ENCODE measurements at regions not wholly inside any gene's neighbourhood (a gene's known extent, or its start where the extent isn't known, plus 50 kb on each side); places are given as distances from the start of the nearest gene placed in this dataset.

- Histone ChIP-seq H3K27ac (ENCODE audit: low read length) (no peak overlapping the region), H3K4me3 (ENCODE audit: low read length) (no peak overlapping the region), H3K9ac (ENCODE audit: low read length) (no peak overlapping the region), H3K4me1 (ENCODE audit: low read length) (no peaks in the 10 kb centered on the region), H3K36me3 (ENCODE audit: insufficient read depth, low read length) (no peaks in the 10 kb centered on the region), H2AFZ (ENCODE audit: low read length) (no peak overlapping the region), H4K20me1 (ENCODE audit: insufficient read depth, low read depth, low read length) (no peaks in the 10 kb centered on the region), H3K4me2 (ENCODE audit: low read depth, low read length, poor library complexity, severe bottlenecking) (no peak overlapping the region), H3K9me3 (ENCODE audit: low read length) (no peaks in the 10 kb centered on the region), H3K27me3 (ENCODE audit: low read length) (no peaks in the 10 kb centered on the region), H3K9me2 (replicated peaks; ENCODE audit: insufficient read depth, low read length) (no peaks in the 10 kb centered on the region; the same call in 1 of the 2 replicates), H3K79me2 (ENCODE audit: low read length) (no peaks in the 10 kb centered on the region)
- DNase-seq, result no peak
Observed at GRCh38 chr2:226478109-226478809, 321.4 kb downstream of the IRS1 start.

DNA sequence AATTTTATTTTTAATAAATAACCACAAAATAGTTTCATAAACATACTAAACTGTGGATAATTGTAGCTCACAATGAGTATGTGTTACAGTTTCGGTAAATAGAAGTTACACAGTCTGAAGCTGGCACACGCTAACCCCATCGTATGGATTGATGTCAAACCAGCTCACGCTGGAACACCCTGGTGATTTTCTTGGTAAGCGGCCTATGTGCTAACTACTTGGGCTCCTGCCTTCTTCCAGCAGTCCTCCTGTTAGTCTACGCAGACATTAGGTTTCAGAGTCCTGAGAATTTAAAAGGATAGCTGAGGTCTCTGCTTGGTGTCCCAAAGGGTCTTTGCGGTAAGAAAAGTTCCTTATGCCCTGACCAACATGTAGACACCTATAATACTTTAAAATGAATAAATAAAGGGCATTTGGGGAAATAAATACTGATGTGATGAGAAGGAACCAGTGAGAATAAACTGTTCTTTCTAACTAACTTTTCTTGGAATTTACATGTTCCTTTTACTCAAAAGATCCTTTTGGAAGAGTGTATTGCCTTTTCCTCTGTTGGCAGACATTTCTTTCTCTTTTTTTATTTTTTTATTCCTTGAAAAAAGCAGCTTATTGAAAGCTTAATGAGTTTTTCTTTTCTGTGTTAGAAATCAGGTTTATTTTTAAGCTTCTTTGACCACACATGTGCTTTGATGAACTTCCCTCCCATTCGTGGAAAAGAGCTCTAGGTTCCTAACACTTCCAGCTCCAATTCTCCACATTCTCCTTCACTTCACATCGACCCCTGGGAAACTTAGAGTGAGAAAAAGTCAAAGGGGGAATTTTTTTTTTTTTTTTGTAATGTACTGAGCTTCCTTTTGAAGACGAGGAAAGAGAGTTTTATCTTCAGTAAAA, 322.2 kb downstream of the IRS1 start:
- H3K9ac ChIP-seq (ENCODE audit: low read length), result no peak overlapping the region
- H3K4me3 ChIP-seq (ENCODE audit: low read length), result no peak overlapping the region
- no peaks in the 10 kb centered on the region for H3K27me3 ChIP-seq (ENCODE audit: low read length)
- H3K27ac ChIP-seq (ENCODE audit: low read length), result no peak overlapping the region
- no peaks in the 10 kb centered on the region for H3K79me2 ChIP-seq (ENCODE audit: low read length)
- H2AFZ ChIP-seq (ENCODE audit: low read length), result no peak overlapping the region
- H3K4me1 ChIP-seq (ENCODE audit: low read length), result no peaks in the 10 kb centered on the region
- H3K9me3 ChIP-seq (ENCODE audit: low read length), result no peaks in the 10 kb centered on the region
- no peaks in the 10 kb centered on the region for H3K36me3 ChIP-seq (ENCODE audit: insufficient read depth, low read length)
- no peak for DNase-seq
- no peaks in the 10 kb centered on the region for H4K20me1 ChIP-seq (ENCODE audit: insufficient read depth, low read depth, low read length)
- H3K4me2 ChIP-seq (ENCODE audit: low read depth, low read length, poor library complexity, severe bottlenecking), result no peak overlapping the region
- no peaks in the 10 kb centered on the region; the same call in 1 of the 2 replicates for H3K9me2 ChIP-seq (replicated peaks; ENCODE audit: insufficient read depth, low read length)

DNA sequence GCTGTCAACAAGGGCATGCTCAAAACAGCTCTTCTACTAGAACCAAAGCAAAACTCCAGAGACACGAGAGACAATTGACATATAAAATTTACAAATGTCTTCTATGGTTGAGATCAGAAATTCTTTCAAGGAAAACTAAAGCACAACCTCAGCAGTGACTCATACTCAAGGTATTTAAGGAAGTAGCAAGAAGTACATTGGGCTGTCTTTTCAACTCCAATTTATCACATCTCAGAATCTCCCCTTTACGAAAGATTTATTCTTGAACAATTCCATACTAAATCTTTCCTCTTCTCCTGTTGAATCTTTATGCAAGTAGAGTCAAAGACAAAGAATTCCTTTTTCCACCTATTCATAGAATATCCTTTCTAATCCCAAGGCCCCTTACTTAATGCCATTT, 324.0 kb downstream of the IRS1 start:
- Histone ChIP-seq H3K9me3 (ENCODE audit: low read length) (no peaks in the 10 kb centered on the region), H4K20me1 (ENCODE audit: insufficient read depth, low read depth, low read length) (no peaks in the 10 kb centered on the region), H3K4me2 (ENCODE audit: low read depth, low read length, poor library complexity, severe bottlenecking) (no peak overlapping the region), H3K27me3 (ENCODE audit: low read length) (no peaks in the 10 kb centered on the region), H3K4me1 (ENCODE audit: low read length) (no peaks in the 10 kb centered on the region), H3K9me2 (replicated peaks; ENCODE audit: insufficient read depth, low read length) (no peaks in the 10 kb centered on the region; the same call in 1 of the 2 replicates), H3K4me3 (ENCODE audit: low read length) (no peak overlapping the region), H2AFZ (ENCODE audit: low read length) (no peak overlapping the region), H3K36me3 (ENCODE audit: insufficient read depth, low read length) (no peaks in the 10 kb centered on the region), H3K27ac (ENCODE audit: low read length) (no peak overlapping the region), H3K79me2 (ENCODE audit: low read length) (no peaks in the 10 kb centered on the region), H3K9ac (ENCODE audit: low read length) (no peak overlapping the region)
- no peak for DNase-seq

DNA sequence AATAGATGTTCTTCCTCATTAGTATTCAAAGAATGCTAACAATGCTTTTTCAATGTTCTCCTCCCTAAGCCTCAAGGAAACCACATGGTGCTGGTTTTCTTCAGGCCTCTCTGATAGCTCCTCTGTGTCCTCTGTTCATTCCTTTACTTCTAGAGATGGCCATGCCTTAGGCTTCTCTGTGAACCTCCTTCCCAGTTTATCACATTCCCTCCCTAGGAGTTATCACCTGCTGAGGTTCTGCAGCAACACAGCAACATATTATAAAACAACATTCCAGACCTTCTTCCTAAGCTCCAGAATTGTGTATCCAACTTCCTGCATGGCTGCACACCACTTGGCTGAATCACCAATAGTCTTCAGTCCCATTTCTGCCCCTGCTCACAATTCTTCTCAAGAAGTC, 325.5 kb downstream of the IRS1 start:
- Histone ChIP-seq H2AFZ (ENCODE audit: low read length) (no peak overlapping the region), H3K9me2 (replicated peaks; ENCODE audit: insufficient read depth, low read length) (no peaks in the 10 kb centered on the region; the same call in 1 of the 2 replicates), H3K9ac (ENCODE audit: low read length) (no peak overlapping the region), H3K79me2 (ENCODE audit: low read length) (no peaks in the 10 kb centered on the region), H3K27ac (ENCODE audit: low read length) (no peak overlapping the region), H3K4me1 (ENCODE audit: low read length) (no peaks in the 10 kb centered on the region), H3K9me3 (ENCODE audit: low read length) (no peaks in the 10 kb centered on the region), H3K4me2 (ENCODE audit: low read depth, low read length, poor library complexity, severe bottlenecking) (no peak overlapping the region), H3K36me3 (ENCODE audit: insufficient read depth, low read length) (no peaks in the 10 kb centered on the region), H3K4me3 (ENCODE audit: low read length) (no peak overlapping the region), H4K20me1 (ENCODE audit: insufficient read depth, low read depth, low read length) (no peaks in the 10 kb centered on the region), H3K27me3 (ENCODE audit: low read length) (no peaks in the 10 kb centered on the region)
- DNase-seq, result no peak

- H3K36me3 ChIP-seq (ENCODE audit: insufficient read depth, low read length), result no peaks in the 10 kb centered on the region
- H3K9me3 ChIP-seq (ENCODE audit: low read length), result no peaks in the 10 kb centered on the region
- H3K4me3 ChIP-seq (ENCODE audit: low read length), result no peak overlapping the region
- H3K9ac ChIP-seq (ENCODE audit: low read length), result no peak overlapping the region
- no peaks in the 10 kb centered on the region; the same call in 1 of the 2 replicates for H3K9me2 ChIP-seq (replicated peaks; ENCODE audit: insufficient read depth, low read length)
- no peaks in the 10 kb centered on the region for H3K79me2 ChIP-seq (ENCODE audit: low read length)
- H4K20me1 ChIP-seq (ENCODE audit: insufficient read depth, low read depth, low read length), result no peaks in the 10 kb centered on the region
- no peak overlapping the region for H2AFZ ChIP-seq (ENCODE audit: low read length)
- no peaks in the 10 kb centered on the region for H3K4me1 ChIP-seq (ENCODE audit: low read length)
- no peaks in the 10 kb centered on the region for H3K27me3 ChIP-seq (ENCODE audit: low read length)
- no peak overlapping the region for H3K27ac ChIP-seq (ENCODE audit: low read length)
- no peak for DNase-seq
- no peak overlapping the region for H3K4me2 ChIP-seq (ENCODE audit: low read depth, low read length, poor library complexity, severe bottlenecking)
Observed at GRCh38 chr2:226471987-226472470, 327.6 kb downstream of the IRS1 start.

DNA sequence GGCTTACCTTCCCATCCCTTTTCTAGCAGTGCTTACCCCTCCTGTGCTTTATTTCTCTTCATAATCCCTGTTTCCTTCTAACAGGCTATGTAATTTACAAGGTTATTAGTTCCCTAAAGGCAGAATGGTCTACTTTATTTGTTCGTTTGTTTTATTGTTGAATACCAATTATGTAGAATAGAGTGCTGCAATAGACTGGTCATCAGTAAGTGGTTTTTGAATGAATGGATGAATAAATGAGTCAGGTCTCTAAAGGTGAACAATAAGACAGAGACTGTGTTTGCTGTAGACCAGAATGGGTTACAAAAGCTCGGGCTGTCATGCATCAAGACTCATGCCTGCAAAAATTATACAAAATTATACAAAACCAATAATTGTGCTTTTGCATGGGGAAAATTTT, 332.0 kb downstream of the IRS1 start:
- no peak for DNase-seq
- H3K79me2 ChIP-seq (ENCODE audit: low read length), result no peaks in the 10 kb centered on the region
- no peaks in the 10 kb centered on the region for H3K9me2 ChIP-seq (replicated peaks; ENCODE audit: insufficient read depth, low read length)
- no peak overlapping the region for H3K4me3 ChIP-seq (ENCODE audit: low read length)
- no peaks in the 10 kb centered on the region for H4K20me1 ChIP-seq (ENCODE audit: insufficient read depth, low read depth, low read length)
- H2AFZ ChIP-seq (ENCODE audit: low read length), result no peak overlapping the region
- H3K27ac ChIP-seq (ENCODE audit: low read length), result no peak overlapping the region
- no peaks in the 10 kb centered on the region for H3K36me3 ChIP-seq (ENCODE audit: insufficient read depth, low read length)
- no peaks in the 10 kb centered on the region for H3K4me1 ChIP-seq (ENCODE audit: low read length)
- H3K4me2 ChIP-seq (ENCODE audit: low read depth, low read length, poor library complexity, severe bottlenecking), result no peak overlapping the region
- no peaks in the 10 kb centered on the region for H3K9me3 ChIP-seq (ENCODE audit: low read length)
- no peaks in the 10 kb centered on the region for H3K27me3 ChIP-seq (ENCODE audit: low read length)
- H3K9ac ChIP-seq (ENCODE audit: low read length), result no peak overlapping the region

DNA sequence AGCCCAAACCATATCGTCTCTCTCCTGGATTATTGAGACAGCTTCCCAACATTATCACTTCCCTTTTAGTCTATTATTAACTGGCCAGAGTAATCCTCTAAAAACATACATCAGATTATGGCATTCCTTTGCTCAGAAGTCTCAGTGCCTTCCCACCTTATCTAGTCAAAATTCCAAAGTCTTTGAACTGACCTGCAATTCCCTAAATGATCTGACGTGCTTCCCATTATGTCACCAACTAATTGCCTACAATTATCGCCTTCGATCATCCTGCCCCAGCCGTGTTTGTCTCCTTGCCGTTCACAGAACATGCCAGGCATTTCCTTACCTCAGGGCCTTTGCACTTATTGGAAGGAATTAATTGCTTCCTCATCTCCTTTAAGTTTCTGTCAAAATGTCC, 332.4 kb downstream of the IRS1 start:
- H3K4me2 ChIP-seq (ENCODE audit: low read depth, low read length, poor library complexity, severe bottlenecking), result no peak overlapping the region
- H4K20me1 ChIP-seq (ENCODE audit: insufficient read depth, low read depth, low read length), result no peaks in the 10 kb centered on the region
- H3K9me3 ChIP-seq (ENCODE audit: low read length), result no peaks in the 10 kb centered on the region

DNA sequence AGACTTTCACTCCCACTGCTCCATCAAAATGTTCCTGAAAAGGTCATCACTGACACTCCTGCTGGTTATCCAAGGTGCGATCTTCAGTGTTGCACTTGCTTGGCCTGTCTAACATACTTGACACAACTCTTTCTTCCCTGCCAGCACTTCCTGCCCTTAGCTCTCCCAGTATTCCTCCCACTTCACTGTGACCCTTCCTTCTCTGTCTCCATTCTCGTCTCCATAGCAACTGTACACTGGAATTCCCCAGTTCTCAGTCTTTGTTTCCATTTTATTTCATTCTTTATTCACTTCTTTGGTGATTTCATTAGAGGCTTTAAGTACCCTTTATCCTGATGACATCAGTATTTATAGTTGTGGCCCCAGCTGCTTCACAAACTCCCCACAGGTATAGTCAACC, 333.0 kb downstream of the IRS1 start:
- H3K9me2 ChIP-seq (replicated peaks; ENCODE audit: insufficient read depth, low read length), result no peaks in the 10 kb centered on the region
- no peak overlapping the region for H3K27ac ChIP-seq (ENCODE audit: low read length)
- no peak overlapping the region for H3K4me3 ChIP-seq (ENCODE audit: low read length)
- no peaks in the 10 kb centered on the region for H3K4me1 ChIP-seq (ENCODE audit: low read length)
- H3K36me3 ChIP-seq (ENCODE audit: insufficient read depth, low read length), result no peaks in the 10 kb centered on the region
- DNase-seq, result no peak
- H4K20me1 ChIP-seq (ENCODE audit: insufficient read depth, low read depth, low read length), result no peaks in the 10 kb centered on the region
- no peaks in the 10 kb centered on the region for H3K9me3 ChIP-seq (ENCODE audit: low read length)
- no peaks in the 10 kb centered on the region for H3K27me3 ChIP-seq (ENCODE audit: low read length)
- no peak overlapping the region for H2AFZ ChIP-seq (ENCODE audit: low read length)
- H3K4me2 ChIP-seq (ENCODE audit: low read depth, low read length, poor library complexity, severe bottlenecking), result no peak overlapping the region
- no peaks in the 10 kb centered on the region for H3K79me2 ChIP-seq (ENCODE audit: low read length)
- no peak overlapping the region for H3K9ac ChIP-seq (ENCODE audit: low read length)

More for the DNA sequence above, 332.4 kb downstream of the IRS1 start:
- Histone ChIP-seq H2AFZ (ENCODE audit: low read length) (no peak overlapping the region), H3K4me1 (ENCODE audit: low read length) (no peaks in the 10 kb centered on the region), H3K27me3 (ENCODE audit: low read length) (no peaks in the 10 kb centered on the region), H3K27ac (ENCODE audit: low read length) (no peak overlapping the region), H3K9ac (ENCODE audit: low read length) (no peak overlapping the region), H3K4me3 (ENCODE audit: low read length) (no peak overlapping the region), H3K36me3 (ENCODE audit: insufficient read depth, low read length) (no peaks in the 10 kb centered on the region), H3K79me2 (ENCODE audit: low read length) (no peaks in the 10 kb centered on the region), H3K9me2 (replicated peaks; ENCODE audit: insufficient read depth, low read length) (no peaks in the 10 kb centered on the region)
- DNase-seq, result no peak
